K562 (cell line): ENCODE measurements at regions not wholly inside any gene's neighbourhood (a gene's known extent, or its start where the extent isn't known, plus 50 kb on each side); places are given as distances from the start of the nearest gene placed in this dataset.

Source experiments
- ARID2 ChIP-seq: fragments of 450-650 bp; IDR thresholded peaks from 2 replicates; pipeline ENCODE4 v1.6.1; 2017; ENCODE audit warnings: antibody characterized with exemption, mild to moderate bottlenecking
- ELF1 ChIP-seq: fragments of 200-800 bp; sonication (Bioruptor generic); IDR thresholded peaks from 2 replicates; pipeline ENCODE4 v1.6.1; 2016; ENCODE audit warnings: missing genetic modification characterization, missing compliant biosample characterization
- HMGN3 ChIP-seq: IDR thresholded peaks from 2 replicates; pipeline ENCODE4 v1.6.1; 2011; ENCODE audit warnings: borderline replicate concordance, low read depth, mild to moderate bottlenecking, mixed read lengths, low read length; ENCODE audit not compliant: insufficient read length; ENCODE audit errors: extremely low read depth
- MYBL2 ChIP-seq, 2 experiments: fragments of 450-650 bp in 1 of 2; sonication (generic) in 1 of 2; formaldehyde crosslinking in 1 of 2; IDR thresholded peaks; 2 replicates each; pipeline versions ENCODE4 v1.6.1 to v1.8.1; 2017 to 2022; ENCODE audit warnings: borderline replicate concordance in 1 of 2, inconsistent platforms in 1 of 2, low read depth in 1 of 2, mild to moderate bottlenecking in 1 of 2, missing genetic modification reagents in 1 of 2, moderate library complexity in 1 of 2
- RCOR1 ChIP-seq, 2 experiments: IDR thresholded peaks; 2 replicates each; pipeline ENCODE4 v1.6.1; 2012; ENCODE audit warnings: low read depth in 2 of 2, low read length in 2 of 2, borderline replicate concordance in 1 of 2, improper control_type of control experiment in 1 of 2
- ZSCAN32 ChIP-seq: fragments of 450-650 bp; formaldehyde crosslinking; IDR thresholded peaks from 2 replicates; pipeline ENCODE4 v1.4.0; 2020; ENCODE audit warnings: mild to moderate bottlenecking, moderate library complexity
- TF ChIP-seq, protein P1 (sequence below), 2 experiments: fragments of 150-350 bp in 1 of 2; IDR thresholded peaks; 2 replicates each; pipeline ENCODE4 v1.6.1; 2012 to 2016; ENCODE audit warnings: low read depth in 2 of 2, low read length in 2 of 2, mild to moderate bottlenecking in 1 of 2, moderate library complexity in 1 of 2
- TF ChIP-seq, protein P2 (sequence below): fragments of 250-450 bp; sonication (Bioruptor Pico); IDR thresholded peaks from 2 replicates; pipeline ENCODE4 v1.5.0; 2021; ENCODE audit warnings: mild to moderate bottlenecking, borderline replicate concordance

DNA sequence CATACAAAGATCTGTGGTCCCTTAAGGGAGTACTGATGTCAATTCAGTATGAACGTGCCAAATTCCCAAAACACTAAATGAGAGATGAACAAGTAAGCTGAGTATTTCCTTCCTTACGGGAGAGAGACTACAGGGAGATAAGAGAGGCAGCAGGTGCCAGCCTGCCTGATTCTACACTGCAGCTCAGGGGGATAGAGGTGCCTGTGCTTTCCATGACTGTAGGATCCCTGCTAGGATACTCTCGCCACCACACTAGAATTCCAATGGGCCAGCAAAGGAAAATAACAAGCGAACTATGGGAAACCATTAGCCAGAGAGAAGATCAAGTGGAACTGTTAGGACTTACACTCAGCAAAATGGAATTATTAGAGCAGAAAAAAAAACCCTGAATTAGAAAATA, 198.5 kb upstream of the BTBD3 start (continued):
- TF ChIP-seq, protein P1, sequence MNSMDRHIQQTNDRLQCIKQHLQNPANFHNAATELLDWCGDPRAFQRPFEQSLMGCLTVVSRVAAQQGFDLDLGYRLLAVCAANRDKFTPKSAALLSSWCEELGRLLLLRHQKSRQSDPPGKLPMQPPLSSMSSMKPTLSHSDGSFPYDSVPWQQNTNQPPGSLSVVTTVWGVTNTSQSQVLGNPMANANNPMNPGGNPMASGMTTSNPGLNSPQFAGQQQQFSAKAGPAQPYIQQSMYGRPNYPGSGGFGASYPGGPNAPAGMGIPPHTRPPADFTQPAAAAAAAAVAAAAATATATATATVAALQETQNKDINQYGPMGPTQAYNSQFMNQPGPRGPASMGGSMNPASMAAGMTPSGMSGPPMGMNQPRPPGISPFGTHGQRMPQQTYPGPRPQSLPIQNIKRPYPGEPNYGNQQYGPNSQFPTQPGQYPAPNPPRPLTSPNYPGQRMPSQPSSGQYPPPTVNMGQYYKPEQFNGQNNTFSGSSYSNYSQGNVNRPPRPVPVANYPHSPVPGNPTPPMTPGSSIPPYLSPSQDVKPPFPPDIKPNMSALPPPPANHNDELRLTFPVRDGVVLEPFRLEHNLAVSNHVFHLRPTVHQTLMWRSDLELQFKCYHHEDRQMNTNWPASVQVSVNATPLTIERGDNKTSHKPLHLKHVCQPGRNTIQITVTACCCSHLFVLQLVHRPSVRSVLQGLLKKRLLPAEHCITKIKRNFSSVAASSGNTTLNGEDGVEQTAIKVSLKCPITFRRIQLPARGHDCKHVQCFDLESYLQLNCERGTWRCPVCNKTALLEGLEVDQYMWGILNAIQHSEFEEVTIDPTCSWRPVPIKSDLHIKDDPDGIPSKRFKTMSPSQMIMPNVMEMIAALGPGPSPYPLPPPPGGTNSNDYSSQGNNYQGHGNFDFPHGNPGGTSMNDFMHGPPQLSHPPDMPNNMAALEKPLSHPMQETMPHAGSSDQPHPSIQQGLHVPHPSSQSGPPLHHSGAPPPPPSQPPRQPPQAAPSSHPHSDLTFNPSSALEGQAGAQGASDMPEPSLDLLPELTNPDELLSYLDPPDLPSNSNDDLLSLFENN (IDR thresholded peaks at IDR 0.05; ENCODE audit: low read depth in 2 of 2, low read length in 2 of 2), result no peak
- TF ChIP-seq HMGN3, result no peak
- no peak for TF ChIP-seq ARID2
- no peak for TF ChIP-seq MYBL2 (IDR thresholded peaks at IDR 0.05; ENCODE audit: low read depth)
- TF ChIP-seq MYBL2 (CRISPR knock-in tag; IDR thresholded peaks at IDR 0.05; ENCODE audit: borderline replicate concordance), result no peak
- TF ChIP-seq, protein P2, sequence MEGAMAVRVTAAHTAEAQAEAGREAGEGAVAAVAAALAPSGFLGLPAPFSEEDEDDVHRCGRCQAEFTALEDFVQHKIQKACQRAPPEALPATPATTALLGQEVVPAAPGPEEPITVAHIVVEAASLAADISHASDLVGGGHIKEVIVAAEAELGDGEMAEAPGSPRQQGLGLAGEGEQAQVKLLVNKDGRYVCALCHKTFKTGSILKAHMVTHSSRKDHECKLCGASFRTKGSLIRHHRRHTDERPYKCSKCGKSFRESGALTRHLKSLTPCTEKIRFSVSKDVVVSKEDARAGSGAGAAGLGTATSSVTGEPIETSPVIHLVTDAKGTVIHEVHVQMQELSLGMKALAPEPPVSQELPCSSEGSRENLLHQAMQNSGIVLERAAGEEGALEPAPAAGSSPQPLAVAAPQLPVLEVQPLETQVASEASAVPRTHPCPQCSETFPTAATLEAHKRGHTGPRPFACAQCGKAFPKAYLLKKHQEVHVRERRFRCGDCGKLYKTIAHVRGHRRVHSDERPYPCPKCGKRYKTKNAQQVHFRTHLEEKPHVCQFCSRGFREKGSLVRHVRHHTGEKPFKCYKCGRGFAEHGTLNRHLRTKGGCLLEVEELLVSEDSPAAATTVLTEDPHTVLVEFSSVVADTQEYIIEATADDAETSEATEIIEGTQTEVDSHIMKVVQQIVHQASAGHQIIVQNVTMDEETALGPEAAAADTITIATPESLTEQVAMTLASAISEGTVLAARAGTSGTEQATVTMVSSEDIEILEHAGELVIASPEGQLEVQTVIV (CRISPR knock-in tag), result no peak
- TF ChIP-seq ZSCAN32 (CRISPR knock-in tag), result no peak
- no peak for TF ChIP-seq ELF1 (tag)
- no peak for TF ChIP-seq RCOR1 (IDR thresholded peaks at IDR 0.05; ENCODE audit: borderline replicate concordance in 1 of 2, low read depth in 2 of 2, low read length in 2 of 2)
